ENCODE measurements at regions not wholly inside any gene's neighbourhood (a gene's known extent, or its start where the extent isn't known, plus 50 kb on each side); places are given as distances from the start of the nearest gene placed in this dataset.

DNA sequence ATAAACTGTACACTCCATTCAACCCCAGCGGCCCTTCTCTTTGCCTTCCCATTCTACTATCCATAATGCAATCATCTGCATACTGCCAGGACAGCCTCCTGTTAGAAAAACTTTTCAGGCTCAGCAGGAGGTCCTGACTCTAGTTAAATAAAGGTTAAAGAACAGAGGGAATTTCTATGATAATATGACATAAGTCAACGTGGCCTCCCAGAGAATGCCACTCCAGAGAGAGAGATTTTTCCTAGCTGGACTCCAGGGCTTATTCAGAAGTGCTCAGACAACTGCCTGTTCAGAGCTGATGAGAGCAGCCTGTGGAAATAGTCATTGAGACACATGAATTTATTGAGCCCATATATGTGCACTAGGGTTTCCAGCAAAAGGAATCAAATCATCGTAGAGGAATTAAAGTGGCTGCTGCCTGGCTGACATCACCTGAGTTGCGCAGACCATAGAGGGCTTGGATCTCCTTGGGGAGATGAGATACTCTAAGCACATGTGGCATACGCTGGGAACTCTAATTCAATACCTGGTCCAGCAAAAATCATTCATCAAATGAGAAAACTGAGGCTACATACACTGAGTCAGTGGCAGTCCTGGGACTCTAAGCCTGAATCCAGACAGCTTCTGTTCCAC lies 736.2 kb downstream of the PTPRU start:
- POLR2A ChIA-PET = no interaction called here
- H3K4me1 Mint-ChIP-seq (ENCODE audit: low read depth, unreplicated experiment) = peaks cover 13% of the 10 kb centered on the region
- intact Hi-C loops (cut with micrococcal nuclease; ENCODE audit: unreplicated experiment) = no loop called here

DNA sequence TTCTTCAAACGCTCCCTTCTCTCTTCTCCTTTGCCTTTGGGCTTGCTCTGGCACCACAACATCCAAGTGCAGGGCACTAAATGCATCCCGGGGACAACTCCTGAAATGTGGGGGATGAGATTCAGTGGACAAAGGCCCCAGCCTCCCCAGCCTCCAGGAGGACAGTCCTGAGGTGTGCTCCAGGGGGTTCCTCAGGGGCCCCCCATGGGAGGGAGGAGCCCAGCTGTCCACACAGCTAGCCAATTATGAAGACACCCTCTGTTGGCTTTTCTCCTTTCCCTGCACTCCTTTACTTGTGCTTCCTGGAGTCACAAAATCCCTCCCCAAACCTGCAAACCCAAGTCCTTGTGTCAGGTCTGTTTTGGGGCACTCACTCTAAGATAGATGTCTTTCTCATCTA lies 735.4 kb downstream of the PTPRU start:
- ChIA-PET CTCF (no interaction called here), POLR2A (no interaction called here)
- Histone ChIP-seq H3K9me3 (no peaks in the 10 kb centered on the region), H3K36me3 (ENCODE audit: control insufficient read depth, insufficient read depth, low read length) (no peaks in the 10 kb centered on the region), H3K4me1 (peaks cover 10% of the 10 kb centered on the region; the same call in 1 of the 2 replicates), H3K27me3 (replicated peaks; ENCODE audit: control insufficient read depth, insufficient read depth, low read length) (no peaks in the 10 kb centered on the region), H3K4me3 (ENCODE audit: low read depth, low read length) (no peak overlapping the region)
- H3K4me1 Mint-ChIP-seq (ENCODE audit: low read depth, unreplicated experiment) = peaks cover 13% of the 10 kb centered on the region
- H3K36me3 Mint-ChIP-seq (ENCODE audit: insufficient read depth, unreplicated experiment) = no peaks in the 10 kb centered on the region
- peaks cover 20% of the 10 kb centered on the region for H3K9me3 Mint-ChIP-seq (ENCODE audit: unreplicated experiment)
- intact Hi-C loops (cut with micrococcal nuclease; ENCODE audit: unreplicated experiment) = no loop called here
- TF ChIP-seq, protein P1, sequence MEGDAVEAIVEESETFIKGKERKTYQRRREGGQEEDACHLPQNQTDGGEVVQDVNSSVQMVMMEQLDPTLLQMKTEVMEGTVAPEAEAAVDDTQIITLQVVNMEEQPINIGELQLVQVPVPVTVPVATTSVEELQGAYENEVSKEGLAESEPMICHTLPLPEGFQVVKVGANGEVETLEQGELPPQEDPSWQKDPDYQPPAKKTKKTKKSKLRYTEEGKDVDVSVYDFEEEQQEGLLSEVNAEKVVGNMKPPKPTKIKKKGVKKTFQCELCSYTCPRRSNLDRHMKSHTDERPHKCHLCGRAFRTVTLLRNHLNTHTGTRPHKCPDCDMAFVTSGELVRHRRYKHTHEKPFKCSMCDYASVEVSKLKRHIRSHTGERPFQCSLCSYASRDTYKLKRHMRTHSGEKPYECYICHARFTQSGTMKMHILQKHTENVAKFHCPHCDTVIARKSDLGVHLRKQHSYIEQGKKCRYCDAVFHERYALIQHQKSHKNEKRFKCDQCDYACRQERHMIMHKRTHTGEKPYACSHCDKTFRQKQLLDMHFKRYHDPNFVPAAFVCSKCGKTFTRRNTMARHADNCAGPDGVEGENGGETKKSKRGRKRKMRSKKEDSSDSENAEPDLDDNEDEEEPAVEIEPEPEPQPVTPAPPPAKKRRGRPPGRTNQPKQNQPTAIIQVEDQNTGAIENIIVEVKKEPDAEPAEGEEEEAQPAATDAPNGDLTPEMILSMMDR (IDR thresholded peaks at IDR 0.05; ENCODE audit: insufficient read depth in 1 of 2, low read depth in 1 of 2, low read length in 1 of 2, severe bottlenecking in 1 of 2, unreplicated experiment in 1 of 2) = no peak
- DNase-seq = no peak
- H3K27me3 Mint-ChIP-seq (ENCODE audit: insufficient read depth, unreplicated experiment) = peaks cover 6% of the 10 kb centered on the region
- H3K4me3 Mint-ChIP-seq (ENCODE audit: unreplicated experiment) = no peak overlapping the region
- BruUV-seq (replicated peaks) = no TSS peak
- no peak overlapping the region for H3K27ac Mint-ChIP-seq (ENCODE audit: unreplicated experiment)

More for the DNA sequence above, 736.2 kb downstream of the PTPRU start:
- H3K27me3 ChIP-seq (replicated peaks; ENCODE audit: control insufficient read depth, insufficient read depth, low read length) = no peaks in the 10 kb centered on the region
- CTCF ChIA-PET = no interaction called here
- no peak overlapping the region for H3K4me3 ChIP-seq (ENCODE audit: low read depth, low read length)
- Mint-ChIP-seq H3K36me3 (ENCODE audit: insufficient read depth, unreplicated experiment) (no peaks in the 10 kb centered on the region), H3K4me3 (ENCODE audit: unreplicated experiment) (no peak overlapping the region), H3K27ac (ENCODE audit: unreplicated experiment) (no peak overlapping the region), H3K27me3 (ENCODE audit: insufficient read depth, unreplicated experiment) (peaks cover 6% of the 10 kb centered on the region), H3K9me3 (ENCODE audit: unreplicated experiment) (peaks cover 20% of the 10 kb centered on the region)
- H3K36me3 ChIP-seq (ENCODE audit: control insufficient read depth, insufficient read depth, low read length) = no peaks in the 10 kb centered on the region
- H3K9me3 ChIP-seq = no peaks in the 10 kb centered on the region
- DNase-seq = no peak
- H3K4me1 ChIP-seq = peaks cover 10% of the 10 kb centered on the region; the same call in 1 of the 2 replicates
- no TSS peak for BruUV-seq (replicated peaks)
- TF ChIP-seq, protein P1 (IDR thresholded peaks at IDR 0.05; ENCODE audit: insufficient read depth in 1 of 2, low read depth in 1 of 2, low read length in 1 of 2, severe bottlenecking in 1 of 2, unreplicated experiment in 1 of 2) = no peak

DNA sequence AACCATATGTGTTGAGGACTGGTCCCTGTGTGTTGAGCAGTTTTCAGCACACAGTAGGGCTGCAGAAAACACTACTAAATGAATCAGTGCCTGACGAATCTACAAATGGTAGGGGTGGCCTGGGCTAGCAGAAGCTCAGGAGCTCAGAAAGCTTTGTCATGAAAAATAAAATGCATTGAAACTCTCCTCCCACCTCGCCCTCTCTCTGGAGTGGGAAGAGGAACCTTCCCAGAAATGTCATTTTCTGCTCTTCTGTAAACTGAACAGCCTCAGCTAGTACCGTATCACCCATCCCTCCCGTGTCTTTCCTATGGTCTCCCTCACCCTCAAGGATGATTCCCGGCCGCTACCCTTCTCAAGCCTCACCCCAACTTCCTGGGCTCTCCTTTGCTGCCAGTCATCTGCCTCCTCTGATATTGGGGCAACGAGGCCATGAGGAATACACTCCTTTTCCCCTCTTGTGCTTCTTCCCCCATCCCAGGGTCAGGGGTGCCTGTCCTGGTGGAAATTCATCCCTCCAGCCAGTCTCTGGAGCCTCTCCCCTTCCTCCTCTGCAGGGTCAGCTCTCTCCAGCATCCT lies 734.5 kb downstream of the PTPRU start:
- Mint-ChIP-seq H3K4me1 (ENCODE audit: low read depth, unreplicated experiment) (peaks cover 13% of the 10 kb centered on the region), H3K4me3 (ENCODE audit: unreplicated experiment) (no peak overlapping the region), H3K27ac (ENCODE audit: unreplicated experiment) (no peak overlapping the region), H3K36me3 (ENCODE audit: insufficient read depth, unreplicated experiment) (no peaks in the 10 kb centered on the region), H3K9me3 (ENCODE audit: unreplicated experiment) (peaks cover 20% of the 10 kb centered on the region), H3K27me3 (ENCODE audit: insufficient read depth, unreplicated experiment) (peaks cover 6% of the 10 kb centered on the region)
- intact Hi-C loops (cut with micrococcal nuclease; ENCODE audit: unreplicated experiment) = no loop called here
- no TSS peak for BruUV-seq (replicated peaks)
- DNase-seq = no peak
- ChIA-PET POLR2A (no interaction called here), CTCF (no interaction called here)
- Histone ChIP-seq H3K4me3 (ENCODE audit: low read depth, low read length) (no peak overlapping the region), H3K27me3 (replicated peaks; ENCODE audit: control insufficient read depth, insufficient read depth, low read length) (no peaks in the 10 kb centered on the region), H3K36me3 (ENCODE audit: control insufficient read depth, insufficient read depth, low read length) (no peaks in the 10 kb centered on the region), H3K4me1 (peaks cover 10% of the 10 kb centered on the region; the same call in 1 of the 2 replicates), H3K9me3 (no peaks in the 10 kb centered on the region)
- TF ChIP-seq, protein P1 (IDR thresholded peaks at IDR 0.05; ENCODE audit: insufficient read depth in 1 of 2, low read depth in 1 of 2, low read length in 1 of 2, severe bottlenecking in 1 of 2, unreplicated experiment in 1 of 2) = no peak
